A673 (cell line): ENCODE measurements at regions not wholly inside any gene's neighbourhood (a gene's known extent, or its start where the extent isn't known, plus 50 kb on each side); places are given as distances from the start of the nearest gene placed in this dataset.

ENCODE experiments used
- BruUV-seq: library from RNA; stranded (reverse); fragments of 400-500 nt; replicated peaks from 2 replicates; lab custom pipeline; 2021; lab: Mats Ljungman, UMichigan
- CTCF ChIA-PET: fragments of 300-600 bp; sonication (Branson Sonifier 250); formaldehyde crosslinking; loops from one replicate; lab custom pipeline; 2022; ENCODE audit warnings: antibody characterized with exemption; lab: Charles Lee
- POLR2A ChIA-PET: fragments of 300-600 bp; sonication (Branson Sonifier 250); formaldehyde crosslinking; loops from one replicate; lab custom pipeline; 2022; ENCODE audit warnings: antibody characterized with exemption; ENCODE audit not compliant: low non-redundant PET; lab: Charles Lee
- DNase-seq: peaks from one replicate; pipeline ENCODE4 v3.0.0-alpha.2; 2015; ENCODE audit warnings: low spot score
- H3K27ac ChIP-seq: fragments of 200-600 bp; sonication (generic); 2 replicates; pipeline ENCODE4 v1.5.1; 2016; ENCODE audit warnings: mixed run types, low read depth, mild to moderate bottlenecking, mixed read lengths, antibody characterized with exemption, low read length; ENCODE audit not compliant: poor library complexity, severe bottlenecking
- H3K27me3 ChIP-seq: fragments of 200-600 bp; sonication (generic); replicated peaks from 2 replicates; pipeline ENCODE4 v1.6.1; 2017; ENCODE audit warnings: mixed run types, low read depth, mild to moderate bottlenecking, mixed read lengths, antibody characterized with exemption, low read length; ENCODE audit not compliant: insufficient read depth, poor library complexity
- H3K36me3 ChIP-seq: fragments of 200-600 bp; sonication (generic); 2 replicates; pipeline ENCODE4 v1.6.1; 2016; ENCODE audit warnings: mixed run types, mild to moderate bottlenecking, mixed read lengths, antibody characterized with exemption, low read length; ENCODE audit not compliant: insufficient read depth, poor library complexity, severe bottlenecking
- H3K4me1 ChIP-seq: fragments of 200-600 bp; sonication (generic); 2 replicates; pipeline ENCODE4 v1.6.1; 2017; ENCODE audit warnings: mixed run types, mild to moderate bottlenecking, mixed read lengths, antibody characterized with exemption, low read length; ENCODE audit not compliant: insufficient read depth, poor library complexity, severe bottlenecking
- H3K4me3 ChIP-seq: fragments of 200-600 bp; sonication (generic); 2 replicates; pipeline ENCODE4 v1.5.1; 2016; ENCODE audit warnings: low read depth, mixed run types, mild to moderate bottlenecking, mixed read lengths, low read length; ENCODE audit not compliant: poor library complexity, severe bottlenecking
- H3K9me3 ChIP-seq: fragments of 200-600 bp; sonication (generic); 2 replicates; pipeline ENCODE4 v1.6.1; 2016; ENCODE audit warnings: mixed run types, low read depth, mild to moderate bottlenecking, mixed read lengths, antibody characterized with exemption, low read length; ENCODE audit not compliant: poor library complexity, severe bottlenecking
- CTCF ChIP-seq: fragments of 300-800, 200-600 bp; sonication (generic); conservative IDR thresholded peaks from 2 replicates; pipeline ENCODE4 v1.5.1; 2017; ENCODE audit warnings: low read depth, mild to moderate bottlenecking, antibody characterized with exemption, low read length, moderate library complexity, mixed read lengths
- EZH2 ChIP-seq: fragments of 200-600 bp; sonication (generic); IDR thresholded peaks from 2 replicates; pipeline ENCODE4 v1.6.1; 2017; ENCODE audit warnings: borderline replicate concordance, low read depth, mild to moderate bottlenecking, mixed read lengths, antibody characterized with exemption, low read length; ENCODE audit not compliant: poor library complexity, severe bottlenecking
- intact Hi-C: fragments of 100-400 bp; cut with micrococcal nuclease; formaldehyde crosslinking; loops from one replicate; pipeline ENCODE4 v1.10.0; 2022; ENCODE audit not compliant: unreplicated experiment

- H3K4me3 ChIP-seq, result no peak overlapping the region
- ChIA-PET CTCF (no interaction called here), POLR2A (no interaction called here)
- H3K27me3 ChIP-seq, result no peaks in the 10 kb centered on the region
- no peak overlapping the region for H3K27ac ChIP-seq
- no peaks in the 10 kb centered on the region for H3K4me1 ChIP-seq
- no peaks in the 10 kb centered on the region for H3K36me3 ChIP-seq
- intact Hi-C loops, result no loop called here
- BruUV-seq, result no TSS peak
- H3K9me3 ChIP-seq, result no peaks in the 10 kb centered on the region
- no peak for DNase-seq
- TF ChIP-seq EZH2 (no peak), CTCF (no peak)
These were observed 98.0 kb upstream of the LHX1 start for GRCh38 chr17:36839256-36839655.

GRCh38 chr17:36840796-36841195, 96.5 kb upstream of the LHX1 start:
- no peaks in the 10 kb centered on the region for H3K27me3 ChIP-seq
- no peaks in the 10 kb centered on the region for H3K4me1 ChIP-seq
- no peaks in the 10 kb centered on the region for H3K36me3 ChIP-seq
- ChIA-PET POLR2A (interaction anchor here (0.9 kb wide), 1 partner anchor 16 kb away, joined by 3 read pairs; no protein-coding TSS in a partner anchor), CTCF (no interaction called here)
- no peak for DNase-seq
- no peaks in the 10 kb centered on the region for H3K9me3 ChIP-seq
- H3K27ac ChIP-seq, result no peak overlapping the region
- intact Hi-C loops, result no loop called here
- H3K4me3 ChIP-seq, result no peak overlapping the region
- no peak for TF ChIP-seq EZH2
- no peak for TF ChIP-seq CTCF
- BruUV-seq, result no TSS peak

- no peaks in the 10 kb centered on the region for H3K27me3 ChIP-seq
- no peak for DNase-seq
- no peaks in the 10 kb centered on the region for H3K36me3 ChIP-seq
- ChIA-PET CTCF (no interaction called here), POLR2A (no interaction called here)
- H3K4me3 ChIP-seq, result no peak overlapping the region
- H3K27ac ChIP-seq, result no peak overlapping the region
- H3K9me3 ChIP-seq, result no peaks in the 10 kb centered on the region
- BruUV-seq, result no TSS peak
- TF ChIP-seq CTCF (no peak), EZH2 (no peak)
- intact Hi-C loops, result no loop called here
- H3K4me1 ChIP-seq, result peaks cover 9% of the 10 kb centered on the region
These were observed 95.0 kb upstream of the LHX1 start for GRCh38 chr17:36842231-36842819.
